GM19239 (cell line): ENCODE measurements at regions not wholly inside any gene's neighbourhood (a gene's known extent, or its start where the extent isn't known, plus 50 kb on each side); places are given as distances from the start of the nearest gene placed in this dataset.
"Not testable (repeated sequence)": the region's sequence is repeated elsewhere in the genome, so short reads cannot be mapped to it uniquely, and the experiment has no call there.

ENCODE experiments used
- DNase-seq: peaks from one replicate; pipeline ENCODE4 v3.0.0; 2011; ENCODE audit warnings: low spot score; ENCODE audit not compliant: insufficient read length
- FAIRE-seq: peaks from 2 replicates; lab custom pipeline; 2011; peaks lifted over from hg19 to GRCh38; lab: Jason Lieb, UNC

- FAIRE-seq (peak; percentile 42), DNase-seq (no peak)
These were observed 51.6 kb upstream of the POMP start for GRCh38 chr13:28607187-28607955.

- FAIRE-seq, result no peak
These were observed 52.5 kb upstream of the POMP start for GRCh38 chr13:28606466-28606865.

GRCh38 chr13:28605147-28605546, 53.8 kb upstream of the POMP start:
- not testable (repeated sequence) for FAIRE-seq, DNase-seq

More at GRCh38 chr13:28606466-28606865, 52.5 kb upstream of the POMP start:
- no peak for DNase-seq

- no peak for DNase-seq
- no peak for FAIRE-seq
These were observed 55.8 kb upstream of the POMP start for GRCh38 chr13:28603043-28603664.

GRCh38 chr13:28602580-28602979, 56.4 kb upstream of the POMP start:
- no peak for FAIRE-seq

GRCh38 chr13:28601581-28601980, 57.3 kb upstream of the POMP start:
- no peak for DNase-seq
- no peak for FAIRE-seq

More at GRCh38 chr13:28602580-28602979, 56.4 kb upstream of the POMP start:
- DNase-seq, result no peak

GRCh38 chr13:28597641-28598040, 61.3 kb upstream of the POMP start:
- DNase-seq, result no peak

GRCh38 chr13:28590461-28590860, 68.5 kb upstream of the POMP start:
- FAIRE-seq, result no peak
- DNase-seq, result no peak

More at GRCh38 chr13:28597641-28598040, 61.3 kb upstream of the POMP start:
- no peak for FAIRE-seq

GRCh38 chr13:28588296-28588695, 70.6 kb upstream of the POMP start:
- no peak for DNase-seq
- no peak for FAIRE-seq

- FAIRE-seq, result no peak
These were observed 71.8 kb upstream of the POMP start for GRCh38 chr13:28587174-28587540.

GRCh38 chr13:28586439-28587173, 72.3 kb upstream of the POMP start:
- no peak for DNase-seq
- no peak for FAIRE-seq

More at GRCh38 chr13:28587174-28587540, 71.8 kb upstream of the POMP start:
- no peak for DNase-seq

GRCh38 chr13:28585561-28585960, 73.4 kb upstream of the POMP start:
- FAIRE-seq, result no peak
- DNase-seq, result no peak

- FAIRE-seq (no peak), DNase-seq (no peak)
These were observed 74.0 kb upstream of the POMP start for GRCh38 chr13:28584873-28585381.

- FAIRE-seq, result no peak
- no peak for DNase-seq
These were observed 75.3 kb upstream of the POMP start for GRCh38 chr13:28583651-28584091.

GRCh38 chr13:28582892-28583240, 76.1 kb upstream of the POMP start:
- FAIRE-seq, result no peak

GRCh38 chr13:28582225-28582891, 76.6 kb upstream of the POMP start:
- FAIRE-seq (no peak), DNase-seq (peak; percentile 20)

More at GRCh38 chr13:28582892-28583240, 76.1 kb upstream of the POMP start:
- no peak for DNase-seq

- no peak for DNase-seq
- no peak for FAIRE-seq
These were observed 77.5 kb upstream of the POMP start for GRCh38 chr13:28581451-28581850.

GRCh38 chr13:28579736-28580135, 79.2 kb upstream of the POMP start:
- no peak for DNase-seq
- FAIRE-seq, result no peak

GRCh38 chr13:28579322-28579721, 79.6 kb upstream of the POMP start:
- FAIRE-seq (no peak), DNase-seq (no peak)

GRCh38 chr13:28576067-28576466, 81.1 kb upstream of the FLT1 start:
- DNase-seq, result no peak
- FAIRE-seq, result no peak
